Kidney (tissue), 13 donors: ENCODE measurements at regions not wholly inside any gene's neighbourhood (a gene's known extent, or its start where the extent isn't known, plus 50 kb on each side); places are given as distances from the start of the nearest gene placed in this dataset.
A peak's percentile ranks its signal among the peaks of the same experiment; 100 is the strongest.

ENCODE experiments used
- DNase-seq, 5 donors: peaks; one replicate each; pipeline ENCODE4 v3.0.0-alpha.2; 2013 to 2020
- FAIRE-seq: peaks from 2 replicates; lab custom pipeline; 2012; peaks lifted over from hg19 to GRCh38; lab: Jason Lieb, UNC
- H3K27ac ChIP-seq, 2 donors: one replicate each; pipeline ENCODE4 v1.7.0; 2013; ENCODE audit warnings: low read depth in 2 of 2, low read length in 2 of 2, inconsistent platforms in 1 of 2
- H3K27me3 ChIP-seq: one replicate; pipeline ENCODE4 v1.7.1; 2013; ENCODE audit warnings: low read length, inconsistent platforms; ENCODE audit not compliant: control insufficient read depth, insufficient read depth
- H3K36me3 ChIP-seq, 3 donors: one replicate each; pipeline versions ENCODE4 v1.7.0 to v1.7.1; 2013; ENCODE audit warnings: low read length in 3 of 3, control low read depth in 1 of 3, inconsistent platforms in 1 of 3; ENCODE audit not compliant: insufficient read depth in 3 of 3, control insufficient read depth in 2 of 3
- H3K4me1 ChIP-seq, 3 donors: one replicate each; pipeline versions ENCODE4 v1.7.0 to v1.7.1; 2013; ENCODE audit warnings: low read length in 3 of 3, inconsistent platforms in 1 of 3, low read depth in 1 of 3; ENCODE audit not compliant: control insufficient read depth in 2 of 3, insufficient read depth in 2 of 3
- H3K4me3 ChIP-seq, 3 donors: one replicate each; pipeline versions ENCODE4 v1.7.0 to v1.8.1; 2013; ENCODE audit warnings: low read length in 3 of 3, control low read depth in 1 of 3, inconsistent platforms in 1 of 3
- H3K9ac ChIP-seq, 3 donors: one replicate each; pipeline versions ENCODE4 v1.7.0 to v1.7.1; 2013; ENCODE audit warnings: low read length in 3 of 3, control low read depth in 1 of 3, inconsistent platforms in 1 of 3
- H3K9me3 ChIP-seq, 3 donors: one replicate each; pipeline versions ENCODE4 v1.7.0 to v1.7.1; 2013; ENCODE audit warnings: low read length in 3 of 3, control low read depth in 1 of 3, inconsistent platforms in 1 of 3; ENCODE audit not compliant: control insufficient read depth in 2 of 3, insufficient read depth in 1 of 3
- intact Hi-C: fragments of 100-400 bp; cut with DNase I; formaldehyde crosslinking; loops from one replicate; pipeline ENCODE4 v1.11.1; 2022
- TF ChIP-seq, protein P1 (sequence below): IDR thresholded peaks from 3 replicates; pipeline ENCODE4 v1.5.1; 2012; ENCODE audit warnings: mild to moderate bottlenecking, moderate library complexity, borderline replicate concordance; ENCODE audit not compliant: insufficient read depth; ENCODE audit errors: extremely low read depth
- donor health status: control.
- donor health status: control.
- donor health status: control.
- donor health status: control.
- donor health status: control.
- donor health status: DM: yes; HTN: yes; CAD: no.
- donor health status: Normal renal cell carcinoma (clear cell type).

DNA sequence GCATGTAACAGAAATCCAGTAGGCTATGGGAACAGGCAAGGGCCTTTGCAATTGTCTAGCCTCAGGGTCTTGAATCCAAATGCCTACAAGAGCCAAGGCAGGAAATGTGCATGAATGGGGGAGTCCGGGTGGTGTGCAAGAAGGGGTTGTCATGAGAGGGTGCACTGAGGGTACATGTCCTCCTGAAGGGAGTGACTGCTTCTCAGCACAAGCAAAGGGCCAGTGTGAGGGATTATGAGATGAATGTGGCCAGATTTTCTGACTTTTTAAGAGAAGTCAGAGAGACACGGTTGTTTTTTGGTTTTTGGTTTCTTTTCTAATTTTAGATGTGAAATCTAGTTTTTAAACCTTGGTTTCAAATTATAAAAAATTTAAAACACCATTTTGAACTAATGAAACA lies 76.5 kb upstream of the LSM6 start:
- no peaks in the 10 kb centered on the region for H3K27me3 ChIP-seq
- TF ChIP-seq, protein P1, sequence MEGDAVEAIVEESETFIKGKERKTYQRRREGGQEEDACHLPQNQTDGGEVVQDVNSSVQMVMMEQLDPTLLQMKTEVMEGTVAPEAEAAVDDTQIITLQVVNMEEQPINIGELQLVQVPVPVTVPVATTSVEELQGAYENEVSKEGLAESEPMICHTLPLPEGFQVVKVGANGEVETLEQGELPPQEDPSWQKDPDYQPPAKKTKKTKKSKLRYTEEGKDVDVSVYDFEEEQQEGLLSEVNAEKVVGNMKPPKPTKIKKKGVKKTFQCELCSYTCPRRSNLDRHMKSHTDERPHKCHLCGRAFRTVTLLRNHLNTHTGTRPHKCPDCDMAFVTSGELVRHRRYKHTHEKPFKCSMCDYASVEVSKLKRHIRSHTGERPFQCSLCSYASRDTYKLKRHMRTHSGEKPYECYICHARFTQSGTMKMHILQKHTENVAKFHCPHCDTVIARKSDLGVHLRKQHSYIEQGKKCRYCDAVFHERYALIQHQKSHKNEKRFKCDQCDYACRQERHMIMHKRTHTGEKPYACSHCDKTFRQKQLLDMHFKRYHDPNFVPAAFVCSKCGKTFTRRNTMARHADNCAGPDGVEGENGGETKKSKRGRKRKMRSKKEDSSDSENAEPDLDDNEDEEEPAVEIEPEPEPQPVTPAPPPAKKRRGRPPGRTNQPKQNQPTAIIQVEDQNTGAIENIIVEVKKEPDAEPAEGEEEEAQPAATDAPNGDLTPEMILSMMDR: no peak
- no peak for FAIRE-seq

DNA sequence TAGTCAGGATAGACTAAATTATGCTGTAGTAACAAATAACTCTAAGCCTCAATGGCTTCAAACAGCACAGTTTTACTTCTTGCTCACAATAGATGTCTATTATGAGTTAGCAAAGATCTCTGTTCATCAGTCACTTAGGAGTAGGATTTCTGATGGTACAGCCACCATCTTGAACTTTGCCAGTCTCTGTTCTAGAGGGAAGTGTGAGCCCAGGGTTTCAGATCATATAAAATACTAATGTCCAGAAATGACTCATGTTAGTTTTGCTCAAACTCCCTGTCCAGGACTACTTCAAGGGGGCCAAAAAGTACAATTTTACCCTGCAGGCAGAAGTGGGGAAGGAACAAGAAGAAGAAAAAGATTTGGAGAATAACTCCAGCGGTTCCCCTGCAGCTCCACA lies 77.1 kb upstream of the LSM6 start:
- no peak for FAIRE-seq
- TF ChIP-seq, protein P1: no peak
- no peaks in the 10 kb centered on the region for H3K9me3 ChIP-seq
- peaks cover 2 to 4% (median 3%) of the 10 kb centered on the region in 3 donors for H3K4me1 ChIP-seq
- H3K4me3 ChIP-seq: no peak overlapping the region
- DNase-seq: no peak
- no peaks in the 10 kb centered on the region for H3K36me3 ChIP-seq
- H3K9ac ChIP-seq: no peak overlapping the region
- no peaks in the 10 kb centered on the region for H3K27me3 ChIP-seq
- intact Hi-C loops: no loop called here
- H3K27ac ChIP-seq: no peak overlapping the region

More for the DNA sequence above, 76.5 kb upstream of the LSM6 start:
- peaks cover 2 to 4% (median 3%) of the 10 kb centered on the region in 3 donors for H3K4me1 ChIP-seq
- H3K27ac ChIP-seq: no peak overlapping the region
- intact Hi-C loops: no loop called here
- H3K9ac ChIP-seq: no peak overlapping the region
- no peak for DNase-seq
- H3K9me3 ChIP-seq: no peaks in the 10 kb centered on the region
- H3K36me3 ChIP-seq: no peaks in the 10 kb centered on the region
- no peak overlapping the region for H3K4me3 ChIP-seq

DNA sequence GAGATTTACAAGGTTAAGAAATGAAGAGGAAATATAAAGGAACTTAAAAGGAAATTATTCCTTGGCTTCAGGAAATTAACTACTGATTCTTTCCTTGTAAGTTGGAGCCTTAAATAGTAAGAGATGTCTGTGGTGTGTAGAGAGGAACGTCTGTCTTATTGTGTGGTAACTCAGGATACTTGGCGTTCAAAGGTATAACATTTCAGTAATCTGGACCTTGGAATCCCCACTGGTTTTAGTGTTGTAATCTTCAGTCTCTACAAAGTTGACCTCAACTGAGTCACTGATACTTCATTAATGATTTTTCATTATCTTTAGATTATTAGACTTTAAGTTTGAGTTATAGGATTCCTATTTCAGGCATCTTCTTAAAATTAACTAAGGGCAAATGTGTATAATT lies 79.1 kb upstream of the LSM6 start:
- TF ChIP-seq, protein P1: no peak

DNA sequence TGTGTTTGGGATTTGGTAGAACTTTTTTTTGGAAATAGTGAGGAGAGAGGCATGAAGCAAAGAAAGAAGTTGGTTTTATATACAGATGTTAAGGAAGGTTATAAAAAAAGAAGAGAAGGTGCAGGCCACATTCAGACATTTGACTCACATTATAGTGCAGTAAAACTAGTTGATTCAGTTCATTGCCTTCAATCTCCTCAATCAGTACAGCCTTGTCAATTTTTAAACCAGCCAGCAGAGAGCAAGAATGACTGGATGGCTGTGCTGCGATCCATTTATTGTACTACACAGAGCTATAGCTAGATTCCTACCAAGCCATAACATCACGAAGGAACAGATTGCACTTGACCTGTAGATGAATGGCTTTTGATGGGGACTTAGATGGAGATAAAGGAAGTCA lies 79.7 kb upstream of the LSM6 start:
- Histone ChIP-seq H3K9me3 (no peaks in the 10 kb centered on the region), H3K9ac (no peak overlapping the region), H3K27ac (peak overlapping the region in 1 of 2 donors; percentile 47), H3K27me3 (no peaks in the 10 kb centered on the region), H3K4me1 (peaks cover 2 to 4% (median 3%) of the 10 kb centered on the region in 3 donors), H3K36me3 (no peaks in the 10 kb centered on the region), H3K4me3 (peak overlapping the region in 2 of 3 donors; percentile 17 to 26)
- FAIRE-seq: no peak
- intact Hi-C loops: no loop called here
- TF ChIP-seq, protein P1: no peak
- DNase-seq: peak in 2 of 5 donors; percentile 47 to 56

More for the DNA sequence above, 79.1 kb upstream of the LSM6 start:
- H3K36me3 ChIP-seq: no peaks in the 10 kb centered on the region
- DNase-seq: peak in 1 of 5 donors; percentile 23
- peak overlapping the region in 1 of 2 donors; percentile 47 for H3K27ac ChIP-seq
- peaks cover 2 to 4% (median 3%) of the 10 kb centered on the region in 3 donors for H3K4me1 ChIP-seq
- intact Hi-C loops: no loop called here
- H3K4me3 ChIP-seq: peak overlapping the region in 2 of 3 donors; percentile 17 to 26
- H3K9ac ChIP-seq: no peak overlapping the region
- no peaks in the 10 kb centered on the region for H3K27me3 ChIP-seq
- no peak for FAIRE-seq
- no peaks in the 10 kb centered on the region for H3K9me3 ChIP-seq
